IMR-90 (cell line): ENCODE measurements at regions not wholly inside any gene's neighbourhood (a gene's known extent, or its start where the extent isn't known, plus 50 kb on each side); places are given as distances from the start of the nearest gene placed in this dataset.

Source experiments
- ATAC-seq: fragments of 200-7000 bp; cut with Tn5 transposase; 2 replicates; pipeline ENCODE4 v1.9.1; 2020; ENCODE audit warnings: low read depth, mild to moderate bottlenecking, moderate library complexity
- BruUV-seq: library from RNA; stranded (reverse); fragments of 400-500 nt; replicated peaks from 2 replicates; lab custom pipeline; 2021; lab: Mats Ljungman, UMichigan
- CTCF ChIA-PET: fragments of 300-600 bp; formaldehyde crosslinking; extraction: SDS; loops from one replicate; lab custom pipeline; 2021; ENCODE audit warnings: antibody characterized with exemption; lab: Yijun Ruan, JAX
- POLR2A ChIA-PET: fragments of 300-600 bp; sonication (Branson Sonifier 250); formaldehyde crosslinking; loops from one replicate; lab custom pipeline; 2022; ENCODE audit warnings: antibody characterized with exemption; ENCODE audit not compliant: unreplicated experiment; lab: Charles Lee
- DNase-seq: peaks from one replicate; pipeline ENCODE4 v3.0.0; 2013
- H2AFZ ChIP-seq: replicated peaks from 2 replicates; pipeline ENCODE3; 2013; ENCODE audit warnings: low read length, mild to moderate bottlenecking; ENCODE audit not compliant: poor library complexity
- H2AK5ac ChIP-seq: 2 replicates; pipeline ENCODE4 v1.6.1; 2013; ENCODE audit warnings: low read depth, low read length, inconsistent platforms
- H2AK9ac ChIP-seq: replicated peaks from 2 replicates; pipeline ENCODE3; 2013; ENCODE audit warnings: mild to moderate bottlenecking, low read depth, low read length, moderate library complexity; ENCODE audit not compliant: poor library complexity
- H2BK120ac ChIP-seq: 2 replicates; pipeline ENCODE4 v1.6.1; 2013; ENCODE audit warnings: low read depth, low read length, inconsistent platforms
- H2BK15ac ChIP-seq: 3 replicates; pipeline ENCODE4 v1.6.1; 2013; ENCODE audit warnings: low read depth, low read length, inconsistent platforms
- H2BK20ac ChIP-seq: 2 replicates; pipeline ENCODE4 v1.6.1; 2013; ENCODE audit warnings: low read depth, mild to moderate bottlenecking, inconsistent platforms, low read length, moderate library complexity
- H2BK5ac ChIP-seq: 2 replicates; pipeline ENCODE4 v1.6.1; 2013; ENCODE audit warnings: mild to moderate bottlenecking, low read depth, low read length, inconsistent platforms; ENCODE audit not compliant: poor library complexity, severe bottlenecking
- H3K14ac ChIP-seq: replicated peaks from 2 replicates; pipeline ENCODE4 v1.6.1; 2013; ENCODE audit warnings: low read depth, low read length, inconsistent platforms
- H3K18ac ChIP-seq: 2 replicates; pipeline ENCODE4 v1.6.1; 2013; ENCODE audit warnings: low read depth, low read length, control low read depth
- H3K23ac ChIP-seq: 2 replicates; pipeline ENCODE4 v1.6.1; 2013; ENCODE audit warnings: low read depth, low read length, inconsistent platforms
- H3K27ac ChIP-seq: 2 replicates; pipeline ENCODE4 v1.5.1; 2013; ENCODE audit warnings: mild to moderate bottlenecking, control low read depth, low read length; ENCODE audit not compliant: insufficient read depth
- H3K27me3 ChIP-seq: 2 replicates; pipeline ENCODE4 v1.6.1; 2013; ENCODE audit warnings: low read length; ENCODE audit not compliant: control insufficient read depth, insufficient read depth
- H3K36me3 ChIP-seq: 2 replicates; pipeline ENCODE4 v1.6.1; 2013; ENCODE audit warnings: low read length, mixed read lengths; ENCODE audit not compliant: control insufficient read depth, insufficient read depth
- H3K4ac ChIP-seq: 2 replicates; pipeline ENCODE4 v1.6.1; 2013; ENCODE audit warnings: low read depth, low read length, inconsistent platforms
- H3K4me1 ChIP-seq: 2 replicates; pipeline ENCODE4 v1.6.1; 2013; ENCODE audit warnings: low read length, mixed read lengths; ENCODE audit not compliant: control insufficient read depth, insufficient read depth
- H3K4me2 ChIP-seq: 2 replicates; pipeline ENCODE4 v1.6.1; 2013; ENCODE audit warnings: low read depth, mild to moderate bottlenecking, control low read depth, low read length, moderate library complexity
- H3K4me3 ChIP-seq: 2 replicates; pipeline ENCODE4 v1.5.1; 2013; ENCODE audit warnings: low read depth, mild to moderate bottlenecking, control low read depth, low read length, moderate library complexity; ENCODE audit not compliant: insufficient read depth
- H3K56ac ChIP-seq: 2 replicates; pipeline ENCODE4 v1.6.1; 2013; ENCODE audit warnings: low read length, inconsistent platforms; ENCODE audit not compliant: insufficient read depth; ENCODE audit errors: extremely low read depth
- H3K79me1 ChIP-seq, 2 experiments: 2 replicates each; pipeline ENCODE4 v1.6.1; 2013; ENCODE audit warnings: low read length in 2 of 2, inconsistent platforms in 1 of 2, low read depth in 1 of 2
- H3K9ac ChIP-seq: 2 replicates; pipeline ENCODE4 v1.6.1; 2013; ENCODE audit warnings: low read depth, low read length, control low read depth
- H3K9me1 ChIP-seq: 2 replicates; pipeline ENCODE4 v1.6.1; 2013; ENCODE audit warnings: low read length, inconsistent platforms; ENCODE audit not compliant: insufficient read depth
- H3K9me3 ChIP-seq: 2 replicates; pipeline ENCODE4 v1.6.1; 2013; ENCODE audit warnings: low read length; ENCODE audit not compliant: control insufficient read depth, insufficient read depth
- H4K20me1 ChIP-seq: 2 replicates; pipeline ENCODE4 v1.6.1; 2013; ENCODE audit warnings: low read length, inconsistent platforms; ENCODE audit not compliant: insufficient read depth
- H4K5ac ChIP-seq: 2 replicates; pipeline ENCODE4 v1.6.1; 2013; ENCODE audit warnings: mild to moderate bottlenecking, low read depth, low read length, control low read depth
- H4K8ac ChIP-seq, 2 experiments: 2 replicates each; pipeline ENCODE4 v1.6.1; 2013; ENCODE audit warnings: low read depth in 2 of 2, low read length in 2 of 2, control low read depth in 1 of 2, inconsistent platforms in 1 of 2
- H4K91ac ChIP-seq: 2 replicates; pipeline ENCODE4 v1.6.1; 2013; ENCODE audit warnings: low read depth, low read length, inconsistent platforms; ENCODE audit not compliant: insufficient read depth
- BHLHE40 ChIP-seq: fragments of 150-350 bp; IDR thresholded peaks from 2 replicates; pipeline ENCODE4 v1.6.1; 2016; ENCODE audit warnings: mild to moderate bottlenecking, low read depth, low read length
- ELK1 ChIP-seq: fragments of 150-350 bp; IDR thresholded peaks from 2 replicates; pipeline ENCODE4 v1.6.1; 2016; ENCODE audit warnings: low read depth, mild to moderate bottlenecking, low read length, moderate library complexity, borderline replicate concordance
- FOS ChIP-seq: fragments of 150-350 bp; IDR thresholded peaks from 2 replicates; pipeline ENCODE4 v1.6.1; 2016; ENCODE audit warnings: low read depth, low read length
- MAFK ChIP-seq: IDR thresholded peaks from 2 replicates; pipeline ENCODE4 v1.6.1; 2012; ENCODE audit warnings: low read depth, low read length, improper control_type of control experiment
- NFE2L2 ChIP-seq: fragments of 150-350 bp; IDR thresholded peaks from 2 replicates; pipeline ENCODE4 v1.6.1; 2016; ENCODE audit warnings: low read depth, mild to moderate bottlenecking, low read length
- POLR2A ChIP-seq: IDR thresholded peaks from 2 replicates; pipeline ENCODE4 v1.6.1; 2012; ENCODE audit warnings: mild to moderate bottlenecking, low read depth, low read length
- SMC3 ChIP-seq: fragments of 150-350 bp; IDR thresholded peaks from 2 replicates; pipeline ENCODE4 v1.6.1; 2016; ENCODE audit warnings: low read depth, mild to moderate bottlenecking, antibody characterized with exemption, low read length, moderate library complexity
- WGBS, 2 experiments: methylation state at CpG; one replicate each; pipeline versions ENCODE4 v1.1.5 to v1.1.7; 2013; ENCODE audit warnings: missing lambda C conversion rate in 2 of 2; ENCODE audit not compliant: insufficient read length in 1 of 2; ENCODE audit errors: extremely low coverage in 2 of 2; 5-methylcytosine and 5-hydroxymethylcytosine counted together
- dilution Hi-C: fragments of 300-500 bp; cut with HindIII; formaldehyde crosslinking; loops from one replicate; pipeline ENCODE4 v1.14.3; 2018; ENCODE audit warnings: low sequenced_read_pairs; ENCODE audit not compliant: unreplicated experiment
- in situ Hi-C: fragments of 300-500 bp; cut with MboI; formaldehyde crosslinking; loops from 3 replicates; pipeline ENCODE4 v1.14.3; 2019; ENCODE audit warnings: low sequenced_read_pairs, inconsistent platforms, mixed read lengths
- intact Hi-C: fragments of 100-400 bp; cut with micrococcal nuclease; formaldehyde crosslinking; loops from 2 replicates; pipeline ENCODE4 v1.10.0; 2022
- TF ChIP-seq, protein P1 (sequence below): fragments of 150-350 bp; IDR thresholded peaks from 2 replicates; pipeline ENCODE4 v1.6.1; 2017; ENCODE audit warnings: mild to moderate bottlenecking, antibody characterized with exemption, low read length, low read depth

GRCh38 chr12:107565551-107565950 is 120.0 kb upstream of the PWP1 start:
- POLR2A ChIA-PET, result no interaction called here
- Histone ChIP-seq H3K27me3 (no peaks in the 10 kb centered on the region), H3K4me3 (no peak overlapping the region), H4K8ac (no peak overlapping the region), H2BK5ac (no peak overlapping the region), H3K36me3 (no peaks in the 10 kb centered on the region), H3K4me1 (peaks cover under 1% of the 10 kb centered on the region), H3K27ac (no peak overlapping the region), H2AFZ (no peak overlapping the region), H4K5ac (no peak overlapping the region), H3K9ac (no peak overlapping the region), H3K4ac (no peak overlapping the region), H3K4me2 (no peak overlapping the region), H3K18ac (no peak overlapping the region), H3K9me3 (no peaks in the 10 kb centered on the region), H3K56ac (no peak overlapping the region), H2BK120ac (no peak overlapping the region), H4K20me1 (no peaks in the 10 kb centered on the region), H3K14ac (no peak overlapping the region), H2AK5ac (no peak overlapping the region), H3K9me1 (no peaks in the 10 kb centered on the region), H3K79me1 (no peaks in the 10 kb centered on the region), H2BK20ac (no peak overlapping the region), H2BK15ac (no peak overlapping the region), H3K23ac (no peak overlapping the region), H4K91ac (no peak overlapping the region), H2AK9ac (no peak overlapping the region)
- BruUV-seq, result no TSS peak
- DNase-seq (no peak), ATAC-seq (no peak)
- no CpG with 5 or more reads among the region's 5 CpGs for WGBS, 2 experiments
- intact Hi-C loops, result no loop called here
- dilution Hi-C loops, result no loop called here
- TF ChIP-seq SMC3 (no peak), FOS (no peak), ELK1 (no peak), NFE2L2 (no peak), POLR2A (no peak), BHLHE40 (no peak), MAFK (no peak)
- TF ChIP-seq, protein P1, sequence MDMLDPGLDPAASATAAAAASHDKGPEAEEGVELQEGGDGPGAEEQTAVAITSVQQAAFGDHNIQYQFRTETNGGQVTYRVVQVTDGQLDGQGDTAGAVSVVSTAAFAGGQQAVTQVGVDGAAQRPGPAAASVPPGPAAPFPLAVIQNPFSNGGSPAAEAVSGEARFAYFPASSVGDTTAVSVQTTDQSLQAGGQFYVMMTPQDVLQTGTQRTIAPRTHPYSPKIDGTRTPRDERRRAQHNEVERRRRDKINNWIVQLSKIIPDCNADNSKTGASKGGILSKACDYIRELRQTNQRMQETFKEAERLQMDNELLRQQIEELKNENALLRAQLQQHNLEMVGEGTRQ, result no peak
- in situ Hi-C loops, result no loop called here
- CTCF ChIA-PET, result no interaction called here
